ENCODE measurements at regions not wholly inside any gene's neighbourhood (a gene's known extent, or its start where the extent isn't known, plus 50 kb on each side); places are given as distances from the start of the nearest gene placed in this dataset.

GRCh38 chr6:114796576-114796975 is 453.8 kb upstream of the HS3ST5 start:
- POLR2A ChIA-PET (ENCODE audit: low non-redundant PET): no interaction called here
- DNase-seq (ENCODE audit: low spot score): no peak
- Histone ChIP-seq H3K9me3 (ENCODE audit: low read depth, low read length, poor library complexity, severe bottlenecking) (no peaks in the 10 kb centered on the region), H3K4me1 (ENCODE audit: insufficient read depth, low read length, poor library complexity, severe bottlenecking) (no peaks in the 10 kb centered on the region), H3K27ac (ENCODE audit: low read depth, low read length, poor library complexity, severe bottlenecking) (no peak overlapping the region), H3K36me3 (ENCODE audit: insufficient read depth, low read length, poor library complexity, severe bottlenecking) (no peaks in the 10 kb centered on the region), H3K4me3 (ENCODE audit: low read depth, low read length, poor library complexity, severe bottlenecking) (no peak overlapping the region), H3K27me3 (replicated peaks; ENCODE audit: insufficient read depth, low read depth, low read length, poor library complexity) (no peaks in the 10 kb centered on the region)
- CTCF ChIA-PET: no interaction called here
- TF ChIP-seq, protein P1, sequence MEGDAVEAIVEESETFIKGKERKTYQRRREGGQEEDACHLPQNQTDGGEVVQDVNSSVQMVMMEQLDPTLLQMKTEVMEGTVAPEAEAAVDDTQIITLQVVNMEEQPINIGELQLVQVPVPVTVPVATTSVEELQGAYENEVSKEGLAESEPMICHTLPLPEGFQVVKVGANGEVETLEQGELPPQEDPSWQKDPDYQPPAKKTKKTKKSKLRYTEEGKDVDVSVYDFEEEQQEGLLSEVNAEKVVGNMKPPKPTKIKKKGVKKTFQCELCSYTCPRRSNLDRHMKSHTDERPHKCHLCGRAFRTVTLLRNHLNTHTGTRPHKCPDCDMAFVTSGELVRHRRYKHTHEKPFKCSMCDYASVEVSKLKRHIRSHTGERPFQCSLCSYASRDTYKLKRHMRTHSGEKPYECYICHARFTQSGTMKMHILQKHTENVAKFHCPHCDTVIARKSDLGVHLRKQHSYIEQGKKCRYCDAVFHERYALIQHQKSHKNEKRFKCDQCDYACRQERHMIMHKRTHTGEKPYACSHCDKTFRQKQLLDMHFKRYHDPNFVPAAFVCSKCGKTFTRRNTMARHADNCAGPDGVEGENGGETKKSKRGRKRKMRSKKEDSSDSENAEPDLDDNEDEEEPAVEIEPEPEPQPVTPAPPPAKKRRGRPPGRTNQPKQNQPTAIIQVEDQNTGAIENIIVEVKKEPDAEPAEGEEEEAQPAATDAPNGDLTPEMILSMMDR (conservative IDR thresholded peaks at IDR 0.05; ENCODE audit: low read depth, low read length): no peak
- no peak for TF ChIP-seq EZH2 (IDR thresholded peaks at IDR 0.05; ENCODE audit: borderline replicate concordance, low read depth, low read length, poor library complexity, severe bottlenecking)
- intact Hi-C loops (cut with micrococcal nuclease; ENCODE audit: unreplicated experiment): no loop called here
- BruUV-seq (replicated peaks): no TSS peak

GRCh38 chr6:114793428-114793827 is 450.6 kb upstream of the HS3ST5 start:
- intact Hi-C loops (cut with micrococcal nuclease; ENCODE audit: unreplicated experiment): no loop called here
- H3K4me3 ChIP-seq (ENCODE audit: low read depth, low read length, poor library complexity, severe bottlenecking): no peak overlapping the region
- CTCF ChIA-PET: no interaction called here
- no peak for DNase-seq (ENCODE audit: low spot score)
- no peaks in the 10 kb centered on the region for H3K4me1 ChIP-seq (ENCODE audit: insufficient read depth, low read length, poor library complexity, severe bottlenecking)
- H3K27me3 ChIP-seq (replicated peaks; ENCODE audit: insufficient read depth, low read depth, low read length, poor library complexity): no peaks in the 10 kb centered on the region
- TF ChIP-seq, protein P1 (conservative IDR thresholded peaks at IDR 0.05; ENCODE audit: low read depth, low read length): no peak
- TF ChIP-seq EZH2 (IDR thresholded peaks at IDR 0.05; ENCODE audit: borderline replicate concordance, low read depth, low read length, poor library complexity, severe bottlenecking): no peak
- H3K36me3 ChIP-seq (ENCODE audit: insufficient read depth, low read length, poor library complexity, severe bottlenecking): no peaks in the 10 kb centered on the region
- no peak overlapping the region for H3K27ac ChIP-seq (ENCODE audit: low read depth, low read length, poor library complexity, severe bottlenecking)
- H3K9me3 ChIP-seq (ENCODE audit: low read depth, low read length, poor library complexity, severe bottlenecking): no peaks in the 10 kb centered on the region
- no TSS peak for BruUV-seq (replicated peaks)
- POLR2A ChIA-PET (ENCODE audit: low non-redundant PET): no interaction called here

DNA sequence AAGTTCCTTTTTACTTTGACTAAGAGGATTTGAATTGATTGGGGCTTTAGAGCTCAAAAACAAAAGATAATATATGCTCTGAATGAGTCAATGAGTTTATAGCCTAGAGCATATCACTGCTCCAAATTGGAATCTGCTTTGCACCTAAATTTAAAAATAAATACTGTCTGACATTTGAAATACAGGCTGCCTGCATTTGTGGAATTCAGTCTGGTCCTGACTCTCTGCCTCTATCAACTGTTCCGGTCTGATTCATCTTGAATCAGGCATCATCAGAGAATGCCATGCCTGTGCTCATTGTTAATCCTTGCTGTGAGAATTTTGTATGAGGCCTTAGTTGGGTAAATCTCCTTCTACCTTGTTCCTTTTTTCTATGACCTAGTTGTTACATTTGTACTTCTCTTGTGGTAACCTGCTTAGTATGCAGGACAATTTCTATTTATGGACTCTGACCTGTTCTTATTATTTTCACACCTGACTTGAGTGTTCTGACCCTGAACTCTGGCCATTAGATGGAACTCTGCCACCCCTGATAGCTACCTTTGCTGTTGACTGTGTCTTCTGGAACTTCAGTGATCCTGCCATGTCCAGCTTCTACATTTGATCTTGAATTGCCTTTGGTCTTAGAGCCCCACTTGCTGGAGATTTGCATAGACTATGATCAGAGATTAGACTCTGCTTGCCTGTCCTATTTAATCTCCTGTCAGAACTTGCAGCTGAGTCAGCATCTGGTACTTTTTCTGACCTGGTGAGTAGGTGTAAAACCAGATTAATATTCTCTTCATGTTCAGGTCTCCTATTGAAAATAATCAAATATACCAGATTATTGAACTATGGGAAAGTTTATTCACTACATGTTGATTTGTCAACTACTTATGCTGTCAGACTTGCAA is 442.7 kb upstream of the HS3ST5 start:
- CTCF ChIA-PET: no interaction called here
- no peaks in the 10 kb centered on the region for H3K4me1 ChIP-seq (ENCODE audit: insufficient read depth, low read length, poor library complexity, severe bottlenecking)

More for the DNA sequence above, 442.7 kb upstream of the HS3ST5 start:
- Histone ChIP-seq H3K4me3 (ENCODE audit: low read depth, low read length, poor library complexity, severe bottlenecking) (no peak overlapping the region), H3K9me3 (ENCODE audit: low read depth, low read length, poor library complexity, severe bottlenecking) (no peaks in the 10 kb centered on the region), H3K27ac (ENCODE audit: low read depth, low read length, poor library complexity, severe bottlenecking) (no peak overlapping the region), H3K27me3 (replicated peaks; ENCODE audit: insufficient read depth, low read depth, low read length, poor library complexity) (no peaks in the 10 kb centered on the region), H3K36me3 (ENCODE audit: insufficient read depth, low read length, poor library complexity, severe bottlenecking) (no peaks in the 10 kb centered on the region)
- no TSS peak for BruUV-seq (replicated peaks)
- POLR2A ChIA-PET (ENCODE audit: low non-redundant PET): no interaction called here
- intact Hi-C loops (cut with micrococcal nuclease; ENCODE audit: unreplicated experiment): no loop called here
- DNase-seq (ENCODE audit: low spot score): no peak
- no peak for TF ChIP-seq EZH2 (IDR thresholded peaks at IDR 0.05; ENCODE audit: borderline replicate concordance, low read depth, low read length, poor library complexity, severe bottlenecking)
- TF ChIP-seq, protein P1 (conservative IDR thresholded peaks at IDR 0.05; ENCODE audit: low read depth, low read length): no peak

All from A673 (cell line).